ENCODE measurements at regions not wholly inside any gene's neighbourhood (a gene's known extent, or its start where the extent isn't known, plus 50 kb on each side); places are given as distances from the start of the nearest gene placed in this dataset.

GRCh38 chr1:188240772-188241406 lies 1412.1 kb downstream of the PLA2G4A start:
- Histone ChIP-seq H3K9me3 (ENCODE audit: control insufficient read depth in 2 of 3, insufficient read depth in 1 of 3, low read length in 3 of 3) (no peaks in the 10 kb centered on the region), H3K9ac (ENCODE audit: low read length in 3 of 3) (no peak overlapping the region), H3K4me1 (ENCODE audit: control insufficient read depth in 2 of 3, insufficient read depth in 2 of 3, low read depth in 1 of 3, low read length in 3 of 3) (no peaks in the 10 kb centered on the region), H3K4me3 (ENCODE audit: low read length in 3 of 3) (no peak overlapping the region), H3K36me3 (ENCODE audit: control insufficient read depth in 2 of 3, insufficient read depth in 3 of 3, low read length in 3 of 3) (no peaks in the 10 kb centered on the region), H3K27ac (ENCODE audit: low read depth in 2 of 2, low read length in 2 of 2) (no peak overlapping the region), H3K27me3 (ENCODE audit: control insufficient read depth, insufficient read depth, low read length) (no peaks in the 10 kb centered on the region)
- intact Hi-C loops (cut with DNase I): no loop called here
- DNase-seq (no peak), FAIRE-seq (no peak)
- no peak for TF ChIP-seq CTCF (IDR thresholded peaks at IDR 0.05; ENCODE audit: borderline replicate concordance, extremely low read depth, insufficient read depth)

GRCh38 chr1:188241629-188242028 lies 1412.9 kb downstream of the PLA2G4A start:
- no peak for FAIRE-seq
- DNase-seq: no peak

GRCh38 chr1:188243456-188243855 lies 1414.7 kb downstream of the PLA2G4A start:
- TF ChIP-seq CTCF (IDR thresholded peaks at IDR 0.05; ENCODE audit: borderline replicate concordance, extremely low read depth, insufficient read depth): no peak
- FAIRE-seq (no peak), DNase-seq (no peak)
- intact Hi-C loops (cut with DNase I): no loop called here
- no peak overlapping the region for H3K27ac ChIP-seq (ENCODE audit: low read depth in 2 of 2, low read length in 2 of 2)
- no peak overlapping the region for H3K9ac ChIP-seq (ENCODE audit: low read length in 3 of 3)
- H3K4me3 ChIP-seq (ENCODE audit: low read length in 3 of 3): no peak overlapping the region
- H3K4me1 ChIP-seq (ENCODE audit: control insufficient read depth in 2 of 3, insufficient read depth in 2 of 3, low read depth in 1 of 3, low read length in 3 of 3): no peaks in the 10 kb centered on the region
- H3K36me3 ChIP-seq (ENCODE audit: control insufficient read depth in 2 of 3, insufficient read depth in 3 of 3, low read length in 3 of 3): no peaks in the 10 kb centered on the region
- H3K27me3 ChIP-seq (ENCODE audit: control insufficient read depth, insufficient read depth, low read length): no peaks in the 10 kb centered on the region
- no peaks in the 10 kb centered on the region for H3K9me3 ChIP-seq (ENCODE audit: control insufficient read depth in 2 of 3, insufficient read depth in 1 of 3, low read length in 3 of 3)

More at GRCh38 chr1:188241629-188242028, 1412.9 kb downstream of the PLA2G4A start:
- TF ChIP-seq CTCF (IDR thresholded peaks at IDR 0.05; ENCODE audit: borderline replicate concordance, extremely low read depth, insufficient read depth): no peak
- Histone ChIP-seq H3K27me3 (ENCODE audit: control insufficient read depth, insufficient read depth, low read length) (no peaks in the 10 kb centered on the region), H3K9ac (ENCODE audit: low read length in 3 of 3) (no peak overlapping the region), H3K4me3 (ENCODE audit: low read length in 3 of 3) (no peak overlapping the region), H3K4me1 (ENCODE audit: control insufficient read depth in 2 of 3, insufficient read depth in 2 of 3, low read depth in 1 of 3, low read length in 3 of 3) (no peaks in the 10 kb centered on the region), H3K27ac (ENCODE audit: low read depth in 2 of 2, low read length in 2 of 2) (no peak overlapping the region), H3K36me3 (ENCODE audit: control insufficient read depth in 2 of 3, insufficient read depth in 3 of 3, low read length in 3 of 3) (no peaks in the 10 kb centered on the region), H3K9me3 (ENCODE audit: control insufficient read depth in 2 of 3, insufficient read depth in 1 of 3, low read length in 3 of 3) (no peaks in the 10 kb centered on the region)
- intact Hi-C loops (cut with DNase I): no loop called here

DNA sequence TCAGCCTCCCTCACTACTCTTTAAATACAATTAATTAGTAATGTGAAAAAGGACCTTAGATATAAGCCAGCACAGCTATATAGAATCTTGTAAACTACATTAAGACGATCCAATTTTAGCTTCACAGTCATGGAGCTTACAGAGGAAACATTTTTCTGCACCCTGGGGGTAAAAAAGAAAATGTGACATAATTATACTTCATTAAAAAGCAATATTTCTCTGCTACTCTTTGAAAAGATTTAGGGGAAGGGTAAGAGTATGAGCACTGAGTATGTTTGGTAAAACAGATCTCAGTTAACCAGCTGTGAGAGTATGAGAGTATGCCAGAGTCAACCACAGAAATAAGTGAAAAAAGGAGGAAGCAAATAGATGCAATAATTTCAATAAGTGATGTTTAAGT lies 1415.9 kb downstream of the PLA2G4A start:
- H3K27ac ChIP-seq (ENCODE audit: low read depth in 2 of 2, low read length in 2 of 2): no peak overlapping the region
- H3K4me3 ChIP-seq (ENCODE audit: low read length in 3 of 3): no peak overlapping the region
- no peaks in the 10 kb centered on the region for H3K36me3 ChIP-seq (ENCODE audit: control insufficient read depth in 2 of 3, insufficient read depth in 3 of 3, low read length in 3 of 3)
- TF ChIP-seq CTCF (IDR thresholded peaks at IDR 0.05; ENCODE audit: borderline replicate concordance, extremely low read depth, insufficient read depth): no peak
- H3K4me1 ChIP-seq (ENCODE audit: control insufficient read depth in 2 of 3, insufficient read depth in 2 of 3, low read depth in 1 of 3, low read length in 3 of 3): no peaks in the 10 kb centered on the region
- H3K27me3 ChIP-seq (ENCODE audit: control insufficient read depth, insufficient read depth, low read length): no peaks in the 10 kb centered on the region
- no peak for FAIRE-seq
- no peak for DNase-seq
- intact Hi-C loops (cut with DNase I): no loop called here
- no peak overlapping the region for H3K9ac ChIP-seq (ENCODE audit: low read length in 3 of 3)
- no peaks in the 10 kb centered on the region for H3K9me3 ChIP-seq (ENCODE audit: control insufficient read depth in 2 of 3, insufficient read depth in 1 of 3, low read length in 3 of 3)
